Smooth muscle cell (in vitro differentiated cells): ENCODE measurements at regions not wholly inside any gene's neighbourhood (a gene's known extent, or its start where the extent isn't known, plus 50 kb on each side); places are given as distances from the start of the nearest gene placed in this dataset.

ENCODE experiments used
- DNase-seq: peaks from one replicate; lab custom pipeline; 2025; ENCODE audit not compliant: unreplicated experiment; lab: John Stamatoyannopoulos, UW
- H2AFZ ChIP-seq: fragments of 200-600 bp; sonication (generic); 2 replicates; pipeline ENCODE4 v1.6.0; 2016; ENCODE audit warnings: antibody characterized with exemption, low read depth, mild to moderate bottlenecking
- H3F3A ChIP-seq: fragments of 200-600 bp; sonication (generic); 2 replicates; pipeline ENCODE4 v1.6.0; 2017; ENCODE audit warnings: antibody characterized with exemption, low read depth
- H3K27ac ChIP-seq: fragments of 200-600 bp; sonication (generic); 2 replicates; pipeline ENCODE4 v1.5.1; 2016; ENCODE audit warnings: low read depth, mild to moderate bottlenecking
- H3K27me3 ChIP-seq: fragments of 200-600 bp; sonication (generic); 2 replicates; pipeline ENCODE4 v1.6.1; 2016; ENCODE audit warnings: low read depth, mild to moderate bottlenecking
- H3K36me3 ChIP-seq: fragments of 200-600 bp; sonication (generic); 2 replicates; pipeline ENCODE4 v1.5.1; 2016; ENCODE audit warnings: low read depth
- H3K4me1 ChIP-seq: fragments of 200-600 bp; sonication (generic); 2 replicates; pipeline ENCODE4 v1.5.1; 2016; ENCODE audit warnings: low read depth
- H3K4me2 ChIP-seq: fragments of 200-600 bp; sonication (generic); 2 replicates; pipeline ENCODE4 v1.6.0; 2016; ENCODE audit warnings: mild to moderate bottlenecking
- H3K4me3 ChIP-seq: fragments of 200-600 bp; sonication (generic); 2 replicates; pipeline ENCODE4 v1.5.1; 2016; ENCODE audit warnings: mild to moderate bottlenecking
- H3K79me2 ChIP-seq: fragments of 200-600 bp; sonication (generic); 2 replicates; pipeline ENCODE4 v1.6.0; 2016; ENCODE audit warnings: low read depth, mild to moderate bottlenecking
- H3K9ac ChIP-seq: fragments of 200-600 bp; sonication (generic); 2 replicates; pipeline ENCODE4 v1.6.0; 2016; ENCODE audit warnings: low read depth
- H3K9me3 ChIP-seq: fragments of 200-600 bp; sonication (generic); replicated peaks from 2 replicates; pipeline ENCODE4 v1.5.1; 2016; ENCODE audit warnings: low read depth
- H4K20me1 ChIP-seq: fragments of 200-600 bp; sonication (generic); 2 replicates; pipeline ENCODE4 v1.6.0; 2016; ENCODE audit warnings: low read depth
- CTCF ChIP-seq: fragments of 200-600 bp; sonication (generic); IDR thresholded peaks from 2 replicates; pipeline ENCODE4 v1.5.1; 2017; ENCODE audit warnings: borderline replicate concordance, mild to moderate bottlenecking, antibody characterized with exemption; ENCODE audit not compliant: insufficient read depth, poor library complexity, severe bottlenecking
- whole genome bisulfite sequencing: methylation state at CpG from one replicate; pipeline ENCODE4 v1.1.7; 2016; ENCODE audit warnings: low lambda C conversion rate; 5-methylcytosine and 5-hydroxymethylcytosine counted together

GRCh38 chr5:8408258-8408657 lies 539.3 kb downstream of the MTRR start:
- no peaks in the 10 kb centered on the region for H3K79me2 ChIP-seq
- TF ChIP-seq CTCF: no peak
- no peak overlapping the region for H3K9ac ChIP-seq
- no peak overlapping the region for H3K4me3 ChIP-seq
- no peaks in the 10 kb centered on the region for H3K27me3 ChIP-seq
- H3K9me3 ChIP-seq: no peaks in the 10 kb centered on the region
- 85% methylated on average over 2 of the region's 2 CpGs for WGBS
- H3K27ac ChIP-seq: no peak overlapping the region
- no peaks in the 10 kb centered on the region for H4K20me1 ChIP-seq
- H2AFZ ChIP-seq: no peak overlapping the region
- H3K4me1 ChIP-seq: no peaks in the 10 kb centered on the region
- no peak for DNase-seq
- H3F3A ChIP-seq: no peaks in the 10 kb centered on the region
- no peak overlapping the region for H3K4me2 ChIP-seq
- H3K36me3 ChIP-seq: no peaks in the 10 kb centered on the region

GRCh38 chr5:8410618-8411017 lies 541.7 kb downstream of the MTRR start:
- WGBS: 79% methylated on average over 4 of the region's 4 CpGs
- Histone ChIP-seq H3K4me2 (no peak overlapping the region), H3K4me3 (no peak overlapping the region), H3K9ac (no peak overlapping the region), H3K27ac (no peak overlapping the region), H3K79me2 (no peaks in the 10 kb centered on the region), H3K36me3 (no peaks in the 10 kb centered on the region), H3K27me3 (no peaks in the 10 kb centered on the region), H4K20me1 (no peaks in the 10 kb centered on the region), H2AFZ (no peak overlapping the region), H3K9me3 (no peaks in the 10 kb centered on the region), H3F3A (no peaks in the 10 kb centered on the region), H3K4me1 (no peaks in the 10 kb centered on the region)
- no peak for DNase-seq
- no peak for TF ChIP-seq CTCF

DNA sequence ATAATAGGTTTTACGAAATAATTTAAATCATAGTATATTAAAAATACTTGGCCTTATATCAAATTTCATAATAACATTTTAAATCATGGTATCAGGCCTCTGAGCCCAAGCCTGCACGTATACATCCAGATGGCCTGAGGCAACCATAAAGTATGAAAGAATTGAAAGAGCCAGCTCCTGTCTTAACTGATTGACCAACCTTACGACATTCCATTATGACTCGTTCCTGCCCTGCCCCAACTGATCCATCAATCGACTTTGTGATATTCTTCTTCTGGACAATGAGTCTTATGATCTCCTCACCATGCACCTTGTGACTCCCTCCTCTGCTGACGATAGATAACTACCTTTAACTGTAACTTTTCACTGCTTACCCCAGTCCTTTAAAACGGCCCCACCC lies 545.0 kb downstream of the MTRR start:
- Histone ChIP-seq H3K27me3 (no peaks in the 10 kb centered on the region), H3K4me1 (no peaks in the 10 kb centered on the region), H4K20me1 (no peaks in the 10 kb centered on the region), H3F3A (no peaks in the 10 kb centered on the region), H2AFZ (no peak overlapping the region), H3K36me3 (no peaks in the 10 kb centered on the region), H3K79me2 (no peaks in the 10 kb centered on the region), H3K9ac (no peak overlapping the region), H3K4me3 (no peak overlapping the region), H3K9me3 (no peaks in the 10 kb centered on the region), H3K27ac (no peak overlapping the region), H3K4me2 (no peak overlapping the region)
- 72% methylated on average over 7 of the region's 7 CpGs for WGBS
- TF ChIP-seq CTCF: no peak
- DNase-seq: no peak

GRCh38 chr5:8417316-8418048 lies 548.5 kb downstream of the MTRR start:
- 42% methylated on average over 4 of the region's 4 CpGs for WGBS

More at GRCh38 chr5:8417316-8418048, 548.5 kb downstream of the MTRR start:
- Histone ChIP-seq H3K27me3 (no peaks in the 10 kb centered on the region), H3K79me2 (no peaks in the 10 kb centered on the region), H3K9ac (no peak overlapping the region), H3K4me2 (peak overlapping the region; percentile 51), H2AFZ (peak overlapping the region; percentile 62), H3K4me3 (no peak overlapping the region), H4K20me1 (no peaks in the 10 kb centered on the region), H3K27ac (no peak overlapping the region), H3K4me1 (no peaks in the 10 kb centered on the region), H3K9me3 (no peaks in the 10 kb centered on the region), H3K36me3 (no peaks in the 10 kb centered on the region), H3F3A (no peaks in the 10 kb centered on the region)
- DNase-seq: no peak
- no peak for TF ChIP-seq CTCF
